HUDEP-2 (cell line): ENCODE measurements at regions not wholly inside any gene's neighbourhood (a gene's known extent, or its start where the extent isn't known, plus 50 kb on each side); places are given as distances from the start of the nearest gene placed in this dataset.

Source experiments
- DNase-seq, 76 experiments: peaks; one replicate each; lab custom pipeline; 2025; ENCODE audit not compliant: unreplicated experiment in 76 of 76; lab: John Stamatoyannopoulos, UW

GRCh38 chr16:6946802-6947201 lies 385.8 kb upstream of the RBFOX1 start:
- no peak for DNase-seq

GRCh38 chr16:6946106-6946505 lies 386.5 kb upstream of the RBFOX1 start:
- no peak for DNase-seq

DNA sequence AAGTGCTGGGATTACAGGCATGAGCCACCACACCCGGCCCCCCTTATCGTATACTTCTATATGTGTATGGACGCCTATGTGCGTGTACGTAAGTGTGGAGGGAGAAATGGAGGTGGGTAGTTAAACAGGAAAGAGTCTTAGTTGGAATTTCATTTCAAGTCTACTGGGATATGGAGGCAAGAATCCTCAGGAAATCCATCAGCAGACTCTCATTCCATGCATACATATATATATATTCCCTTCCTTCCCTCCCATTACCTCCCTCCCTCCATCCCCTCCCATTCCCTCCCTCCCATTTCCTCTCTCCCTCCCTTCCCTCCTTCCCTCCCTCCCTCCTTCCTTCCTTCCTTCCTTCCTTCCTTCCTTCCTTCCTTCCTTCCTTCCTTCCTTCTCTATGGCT lies 391.7 kb upstream of the RBFOX1 start:
- no peak for DNase-seq

DNA sequence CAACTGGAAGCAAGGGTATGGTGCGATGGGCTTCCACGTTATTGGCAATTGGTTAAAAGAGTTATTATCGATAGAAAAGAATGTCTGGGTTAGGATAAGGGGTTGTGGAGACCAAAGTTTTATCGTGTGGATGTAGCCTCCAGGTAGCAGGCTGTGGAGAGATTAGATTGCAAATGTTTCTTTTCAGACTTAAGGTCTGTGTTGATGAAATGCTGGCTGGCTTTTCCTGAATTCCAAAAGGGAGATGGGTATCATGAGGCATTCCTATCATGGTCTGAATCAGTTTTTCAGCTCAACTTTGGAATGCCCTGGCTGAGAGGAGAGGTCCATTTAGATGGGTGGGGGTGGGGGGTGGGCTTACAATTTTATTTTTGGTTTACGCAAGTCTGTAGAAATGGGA lies 395.0 kb upstream of the RBFOX1 start:
- DNase-seq: no peak

DNA sequence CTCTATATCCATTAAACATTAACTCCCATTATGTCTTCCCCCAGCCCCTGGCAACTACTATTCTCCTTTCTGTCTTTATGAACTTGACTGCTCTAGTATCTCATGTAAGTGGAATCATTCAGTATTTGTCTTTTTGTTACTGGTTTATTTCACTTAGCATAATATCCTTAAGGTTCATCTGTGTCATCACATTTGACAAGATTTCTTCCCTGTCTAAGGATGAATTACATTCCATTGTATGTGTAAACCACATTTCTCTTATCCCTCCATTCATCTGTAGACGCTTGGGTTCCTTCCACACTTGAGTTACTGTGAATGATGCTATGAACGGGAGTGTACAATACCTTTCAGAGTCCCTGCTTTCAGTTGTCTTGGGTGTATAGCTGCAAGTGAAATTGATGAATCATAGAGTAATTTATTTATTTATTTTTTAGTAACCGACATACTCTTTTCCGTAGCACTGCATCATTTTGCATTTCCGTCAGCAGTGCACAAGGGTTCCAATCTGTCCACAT lies 399.7 kb upstream of the RBFOX1 start:
- no peak for DNase-seq

GRCh38 chr16:6929868-6930267 lies 402.8 kb upstream of the RBFOX1 start:
- no peak for DNase-seq

GRCh38 chr16:6926762-6927161 lies 405.9 kb upstream of the RBFOX1 start:
- no peak for DNase-seq

- no peak for DNase-seq
Measured at GRCh38 chr16:6926341-6926740, 406.3 kb upstream of the RBFOX1 start.

GRCh38 chr16:6918646-6919045 lies 414.0 kb upstream of the RBFOX1 start:
- DNase-seq: no peak

DNA sequence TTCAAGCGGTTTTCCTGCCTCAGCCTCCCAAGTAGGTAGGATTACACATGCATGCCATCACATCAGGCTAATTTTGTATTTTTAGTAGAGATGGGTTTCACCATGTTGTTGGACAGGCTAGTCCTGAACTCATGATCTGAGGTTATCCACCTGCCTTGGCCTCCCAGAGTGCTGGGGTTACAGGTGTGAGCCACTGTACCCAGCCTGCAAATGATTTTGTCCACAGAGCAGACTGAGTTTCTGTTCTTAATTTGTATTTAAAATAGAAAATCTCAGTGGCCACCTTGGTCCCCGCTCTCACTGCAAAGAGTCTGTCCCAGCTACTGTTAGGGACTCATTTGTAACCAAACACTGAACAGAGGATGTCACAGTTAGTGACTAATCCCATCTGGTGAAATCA lies 415.7 kb upstream of the RBFOX1 start:
- DNase-seq: no peak

- no peak for DNase-seq
Measured at GRCh38 chr16:6913566-6913965, 419.1 kb upstream of the RBFOX1 start.

- no peak for DNase-seq
Measured at GRCh38 chr16:6910301-6910700, 422.3 kb upstream of the RBFOX1 start.

- no peak for DNase-seq
Measured at GRCh38 chr16:6905601-6906000, 427.0 kb upstream of the RBFOX1 start.

DNA sequence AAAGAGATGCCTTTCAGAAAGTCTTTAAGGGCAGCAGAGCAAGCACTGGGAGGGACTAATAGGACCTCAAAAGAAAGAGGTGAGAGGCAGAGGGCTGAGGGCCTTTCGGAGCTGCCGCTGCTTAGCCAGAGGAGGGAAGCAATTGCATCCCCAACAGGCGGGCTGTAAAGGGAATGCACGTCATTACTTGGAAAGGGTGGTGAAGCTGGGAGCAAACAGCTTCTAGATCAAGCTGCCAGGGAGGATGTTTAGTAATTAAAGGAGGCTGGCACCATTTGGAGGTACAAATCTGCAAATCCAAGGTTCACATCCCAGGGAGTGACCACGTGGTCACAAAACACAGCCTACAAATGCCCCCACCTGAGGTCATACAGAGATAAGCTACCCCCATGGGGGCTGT lies 429.0 kb upstream of the RBFOX1 start:
- DNase-seq: no peak

DNA sequence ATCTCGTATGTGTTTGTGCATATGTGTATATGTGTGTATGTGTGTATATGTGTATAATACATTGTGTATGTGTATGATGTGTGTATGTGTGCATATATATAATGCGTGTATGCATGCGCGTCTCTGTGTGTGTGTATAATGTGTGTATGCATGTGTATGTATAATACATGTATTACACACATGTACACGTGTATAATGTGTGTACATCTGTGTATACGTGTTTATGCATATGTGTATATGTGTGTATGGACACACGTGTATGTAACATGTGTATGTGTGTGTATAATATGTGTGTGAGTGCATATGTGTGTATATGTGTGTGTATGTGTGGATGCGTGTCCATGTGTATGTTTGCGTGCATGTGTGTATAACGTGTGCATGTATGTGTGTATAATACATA lies 433.7 kb upstream of the RBFOX1 start:
- DNase-seq: no peak

- DNase-seq: no peak
Measured at GRCh38 chr16:6897876-6898485, 434.7 kb upstream of the RBFOX1 start.

GRCh38 chr16:6892966-6893365 lies 439.7 kb upstream of the RBFOX1 start:
- no peak for DNase-seq

DNA sequence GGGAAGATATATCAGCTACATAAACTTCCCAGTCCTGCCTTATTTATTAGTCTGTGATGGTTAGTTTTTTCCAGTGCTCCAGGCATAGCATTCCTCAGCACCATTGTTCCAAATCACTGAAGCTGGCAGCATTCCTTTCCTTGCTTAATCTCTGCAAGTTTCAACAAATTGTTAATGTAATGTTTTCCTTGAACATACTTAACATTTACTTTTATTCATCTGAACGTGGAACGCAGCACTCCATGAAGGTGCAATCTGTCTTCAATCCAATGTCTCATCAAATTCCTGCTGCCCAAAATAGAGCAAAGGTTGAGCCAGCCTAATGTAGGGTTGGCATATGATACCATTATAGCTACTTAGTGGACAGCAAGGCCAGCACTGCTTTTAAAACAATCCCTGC lies 441.1 kb upstream of the RBFOX1 start:
- DNase-seq: no peak

GRCh38 chr16:6888531-6888930 lies 444.1 kb upstream of the RBFOX1 start:
- DNase-seq: no peak

GRCh38 chr16:6884002-6884401 lies 448.6 kb upstream of the RBFOX1 start:
- no peak for DNase-seq

DNA sequence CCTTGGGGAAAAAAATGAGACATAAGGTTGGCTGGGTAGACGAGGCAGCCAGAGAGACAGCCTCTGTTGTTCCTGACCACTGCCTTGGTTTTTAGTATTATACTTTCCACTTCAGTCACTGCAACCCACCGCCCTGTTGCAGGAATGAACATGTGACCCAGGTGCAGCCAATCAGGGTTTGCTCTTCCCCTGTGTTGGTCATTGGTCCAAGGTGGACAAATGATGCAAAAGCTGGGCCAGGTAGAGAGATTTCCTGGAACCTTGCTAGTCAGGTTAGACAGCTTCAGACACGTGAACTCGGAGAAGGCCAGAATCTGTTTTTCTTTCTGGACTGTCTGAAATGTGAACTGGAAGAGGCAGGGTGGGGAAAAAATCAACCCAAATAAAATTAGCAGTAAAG lies 452.4 kb upstream of the RBFOX1 start:
- no peak for DNase-seq

GRCh38 chr16:6864671-6865070 lies 468.0 kb upstream of the RBFOX1 start:
- DNase-seq: no peak

GRCh38 chr16:6864244-6864643 lies 468.4 kb upstream of the RBFOX1 start:
- no peak for DNase-seq
